ENCODE measurements at regions not wholly inside any gene's neighbourhood (a gene's known extent, or its start where the extent isn't known, plus 50 kb on each side); places are given as distances from the start of the nearest gene placed in this dataset.
"Not testable (repeated sequence)": the region's sequence is repeated elsewhere in the genome, so short reads cannot be mapped to it uniquely, and the experiment has no call there.

DNA sequence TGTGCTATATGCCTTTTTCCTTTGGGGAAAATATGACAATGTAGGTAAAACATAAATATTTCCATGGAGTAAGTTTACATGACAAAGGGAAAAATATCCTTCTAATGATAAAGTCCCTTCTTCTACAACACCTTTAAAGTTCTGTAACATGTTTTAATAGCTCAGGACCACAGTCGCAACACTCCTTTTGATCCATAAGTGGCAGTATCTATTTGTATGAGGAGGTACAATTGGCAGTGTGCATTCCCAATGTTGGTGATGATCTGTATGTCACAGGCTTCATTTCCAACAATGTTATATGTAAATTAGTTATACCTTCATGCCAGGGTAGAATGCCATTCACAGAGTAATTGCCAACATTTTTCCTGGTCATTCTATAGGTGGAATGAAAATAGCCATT lies 127.1 kb upstream of the CCNH start:
- DNase-seq (ENCODE audit: low read depth, low spot score) = no peak

DNA sequence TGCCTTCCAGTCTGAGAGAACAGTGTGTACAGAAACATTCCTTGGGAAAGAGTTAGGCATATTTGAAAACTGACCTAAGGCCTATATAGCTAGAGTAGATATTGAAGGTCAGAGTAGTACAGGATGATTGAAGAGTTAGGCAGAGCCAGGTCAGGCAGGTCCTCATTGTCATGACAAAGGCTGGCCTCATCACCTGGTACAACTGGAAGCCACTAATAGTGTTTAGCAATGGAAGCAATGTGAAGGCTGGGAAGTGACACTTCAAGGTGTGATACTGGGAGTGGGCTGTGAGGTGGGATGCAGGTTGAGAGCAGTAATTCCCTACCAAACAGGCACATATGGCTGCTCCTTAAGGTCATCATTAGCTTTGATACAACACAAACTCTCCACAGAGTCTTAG lies 123.6 kb upstream of the CCNH start:
- DNase-seq (ENCODE audit: low read depth, low spot score) = no peak

DNA sequence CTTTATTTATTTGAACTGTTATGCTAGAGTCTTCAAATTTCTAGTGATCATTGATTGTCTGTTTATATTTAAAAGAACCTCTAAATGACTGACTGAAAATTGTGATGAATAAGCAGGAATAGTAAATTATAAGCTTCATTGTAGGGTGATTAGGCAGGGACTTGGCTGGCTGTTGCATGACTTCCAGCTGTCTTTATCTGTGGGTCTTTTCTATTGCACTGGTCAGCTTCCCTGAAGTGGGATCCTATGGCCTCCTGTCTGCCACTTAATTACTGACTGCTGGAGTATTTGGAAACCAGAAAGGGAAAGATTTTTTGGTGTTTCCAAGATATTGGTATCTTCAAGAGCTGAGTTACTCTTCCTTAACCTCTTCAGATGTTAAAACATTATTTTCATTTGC lies 123.0 kb upstream of the CCNH start:
- DNase-seq (ENCODE audit: low read depth, low spot score) = no peak

DNA sequence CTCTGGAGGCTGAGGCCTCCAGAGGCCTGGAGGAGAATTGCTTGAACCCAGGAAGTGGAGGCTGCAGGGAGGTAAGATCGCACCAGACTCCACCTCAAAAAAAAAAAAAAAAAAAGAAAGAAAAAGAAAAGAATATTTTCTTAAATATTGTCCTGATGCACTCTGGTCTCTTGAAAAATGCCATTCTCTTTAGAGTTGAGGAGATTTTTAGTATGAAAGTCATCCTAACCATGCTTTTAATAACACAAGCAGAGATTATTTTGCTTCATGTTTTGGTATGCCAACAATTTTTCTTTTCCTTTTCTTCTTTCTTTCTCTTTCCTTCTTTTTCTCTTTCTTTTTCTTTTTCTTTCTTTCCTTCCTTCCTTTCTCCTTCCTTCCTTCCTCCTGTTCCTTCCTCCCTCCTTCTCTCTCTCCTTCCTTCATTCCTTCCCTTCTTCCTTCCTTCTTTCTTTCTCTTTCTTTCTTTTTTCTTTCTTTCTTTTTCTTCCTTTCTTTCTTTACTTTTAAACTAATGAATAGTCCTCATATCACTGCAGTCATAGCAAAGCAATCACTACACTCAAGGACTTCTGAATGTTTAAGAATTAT lies 116.9 kb upstream of the CCNH start:
- no peak for DNase-seq (ENCODE audit: low read depth, low spot score)

DNA sequence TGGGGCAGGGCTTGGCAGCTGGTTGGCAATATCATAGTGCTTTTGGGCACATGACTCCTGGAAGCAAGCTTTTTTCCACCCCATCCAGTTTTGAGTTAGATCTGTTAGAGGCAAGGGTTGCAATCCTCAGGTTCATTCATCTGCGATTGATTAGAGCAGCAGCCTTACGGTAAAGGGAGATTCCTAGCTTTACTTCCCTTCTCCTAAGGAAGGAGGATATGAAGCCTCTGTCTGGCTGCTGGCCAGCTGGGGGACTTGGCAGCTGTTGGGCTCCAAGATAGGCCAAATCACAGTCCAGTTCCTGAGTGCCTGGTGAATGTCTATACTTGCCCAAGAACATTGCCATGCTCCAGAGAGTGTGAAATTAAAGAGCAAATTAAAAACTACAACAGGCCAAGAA lies 113.4 kb upstream of the CCNH start:
- DNase-seq (ENCODE audit: low read depth, low spot score) = no peak

DNA sequence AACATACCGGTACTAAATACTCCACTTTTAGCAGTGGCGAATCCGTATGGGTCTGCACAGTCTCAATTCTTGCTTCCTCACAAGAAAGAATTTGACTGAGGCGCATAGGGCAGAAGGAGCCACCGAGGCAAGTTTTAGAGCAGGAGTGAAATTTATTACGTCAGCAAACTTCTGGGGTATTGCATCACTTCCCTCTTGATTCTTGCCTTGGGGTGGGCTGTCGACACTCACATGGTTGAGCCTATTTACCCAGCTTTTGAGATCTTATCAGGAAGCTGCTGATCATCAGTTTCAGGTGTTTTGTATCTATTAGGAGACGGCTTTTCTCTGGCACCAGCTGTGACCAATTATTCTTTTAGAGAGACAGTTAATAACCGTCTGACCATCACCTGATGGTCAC lies 111.5 kb upstream of the CCNH start:
- no peak for DNase-seq (ENCODE audit: low read depth, low spot score)

DNA sequence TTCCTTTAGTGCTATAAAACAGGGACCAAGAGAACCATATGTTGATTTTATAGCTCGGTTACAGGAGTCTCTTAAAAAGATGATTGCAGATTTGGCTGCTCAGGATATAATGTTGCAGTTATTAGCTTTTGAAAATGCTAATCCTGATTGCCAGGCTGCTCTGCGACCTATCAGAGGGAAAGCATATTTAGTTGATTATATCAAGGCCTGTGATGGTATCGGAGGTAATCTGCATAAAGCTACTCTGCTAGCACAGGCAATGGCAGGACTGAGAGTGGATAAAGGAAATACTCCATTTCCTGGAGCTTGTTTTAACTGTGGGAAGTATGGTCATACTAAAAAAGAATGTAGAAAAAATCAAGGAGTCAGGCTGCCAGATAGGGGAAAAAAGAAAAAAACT lies 99.0 kb upstream of the CCNH start:
- not testable (repeated sequence) for DNase-seq (ENCODE audit: low read depth, low spot score)

DNA sequence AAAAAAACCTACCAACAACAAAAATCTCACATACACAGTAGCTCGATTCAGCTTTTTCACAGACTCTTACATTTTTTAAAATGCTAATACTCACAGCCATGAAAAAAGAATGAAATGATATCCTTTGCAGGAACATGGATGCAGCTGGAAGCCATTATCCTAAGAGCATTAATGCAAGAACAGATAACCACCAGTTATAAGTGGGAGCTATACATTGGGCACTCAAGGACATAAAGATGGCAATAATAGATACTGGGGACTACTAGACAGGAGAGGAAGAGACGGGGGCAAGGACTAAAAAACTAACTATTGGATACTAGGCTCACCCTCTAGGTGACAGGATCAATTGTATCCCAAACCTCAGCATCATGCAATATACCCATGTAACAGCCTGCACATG lies 90.3 kb upstream of the CCNH start:
- DNase-seq (ENCODE audit: low read depth, low spot score) = no peak

DNA sequence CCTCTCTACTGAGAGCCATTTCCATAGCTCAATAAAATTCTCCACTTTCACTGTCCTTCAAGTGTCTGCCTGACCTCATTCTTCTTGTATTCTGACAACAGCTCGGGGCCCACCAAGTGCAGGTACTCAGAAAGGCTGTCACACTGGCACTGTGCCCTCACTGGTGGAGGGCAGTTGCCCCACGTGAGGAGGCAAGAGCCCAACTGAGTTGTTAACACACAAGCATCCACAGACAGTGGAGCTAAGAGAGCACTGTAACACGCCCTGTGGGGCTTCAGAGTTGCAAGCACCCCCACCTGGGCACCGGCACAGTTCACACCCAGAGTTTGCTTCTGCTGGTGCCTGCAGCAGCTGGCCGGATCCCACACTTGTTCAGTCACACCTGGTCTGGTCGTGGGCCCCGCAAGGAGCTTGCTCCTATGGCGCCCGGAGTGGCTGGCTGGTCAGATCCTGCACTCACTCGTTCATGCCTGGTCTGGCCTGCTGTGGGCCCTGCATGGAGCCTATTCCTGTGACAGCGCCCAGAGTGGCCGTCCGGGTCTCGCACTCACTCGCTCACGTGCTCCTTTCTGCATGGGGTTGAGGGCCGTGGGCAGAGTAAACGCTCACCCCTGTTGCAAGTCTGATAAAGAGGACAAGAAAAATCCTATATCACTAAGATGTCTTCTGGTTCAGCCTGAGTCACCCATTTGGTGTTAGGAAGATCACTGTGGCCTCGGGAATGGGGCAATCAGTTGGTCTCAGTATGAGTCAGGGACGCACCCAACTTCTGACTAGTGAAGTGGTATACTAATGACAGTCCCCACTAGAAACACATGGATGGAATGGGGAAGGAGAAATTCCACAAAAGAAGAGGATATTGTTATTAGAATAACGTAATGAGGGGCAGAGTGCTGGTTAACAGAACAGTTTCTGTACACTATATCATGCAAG lies 87.0 kb upstream of the CCNH start:
- no peak for DNase-seq (ENCODE audit: low read depth, low spot score)

All from iPS DF 19.7 (cell line).